HG02588 (cell line): ENCODE measurements at regions not wholly inside any gene's neighbourhood (a gene's known extent, or its start where the extent isn't known, plus 50 kb on each side); places are given as distances from the start of the nearest gene placed in this dataset.
"Not testable (repeated sequence)": the region's sequence is repeated elsewhere in the genome, so short reads cannot be mapped to it uniquely, and the experiment has no call there.

Experiments used
- ATAC-seq: cut with Tn5 transposase; IDR thresholded peaks from one replicate; pipeline ENCODE4 v1.9.1; 2021; ENCODE audit warnings: mild to moderate bottlenecking, moderate library complexity; ENCODE audit not compliant: unreplicated experiment

DNA sequence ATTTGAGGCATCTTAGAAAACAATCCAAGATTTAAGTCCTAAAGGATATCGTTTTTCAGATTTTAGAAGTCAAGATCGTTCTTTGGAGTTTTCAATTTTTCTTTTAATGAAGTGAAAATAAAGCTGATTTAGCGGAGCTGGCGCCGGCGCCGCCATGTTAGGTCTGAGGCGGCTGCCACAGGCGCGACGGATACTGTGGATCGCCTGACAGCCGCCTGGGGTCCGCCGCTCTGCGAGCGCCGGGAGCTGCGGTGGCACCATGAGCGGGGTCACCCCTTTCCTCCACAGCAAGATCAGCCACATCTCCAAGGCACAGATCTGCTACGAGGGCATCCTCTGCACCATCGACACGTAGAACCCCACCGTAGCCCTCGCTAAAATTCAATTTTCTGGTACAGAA, 247.2 kb downstream of the GJA1 start:
- no peak for ATAC-seq

DNA sequence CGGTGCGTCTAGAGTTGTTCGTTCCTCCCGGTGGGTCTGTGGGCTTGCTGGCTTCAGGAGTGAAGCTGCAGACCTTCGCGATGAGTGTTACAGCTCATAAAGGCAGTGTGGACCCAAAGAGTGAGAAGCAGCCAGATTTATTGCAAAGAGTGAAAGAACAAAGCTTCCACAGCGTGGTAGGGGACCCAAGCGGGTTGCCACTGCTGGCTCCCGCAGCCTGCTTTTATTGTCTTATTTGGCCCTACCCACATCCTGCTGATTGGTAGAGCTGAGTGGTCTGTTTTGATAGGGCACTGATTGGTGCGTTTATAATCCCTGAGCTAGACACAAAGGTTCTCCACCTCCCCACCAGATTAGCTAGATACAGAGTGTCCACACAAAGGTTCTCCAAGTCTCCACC, 250.4 kb downstream of the GJA1 start:
- ATAC-seq, result not testable (repeated sequence)

DNA sequence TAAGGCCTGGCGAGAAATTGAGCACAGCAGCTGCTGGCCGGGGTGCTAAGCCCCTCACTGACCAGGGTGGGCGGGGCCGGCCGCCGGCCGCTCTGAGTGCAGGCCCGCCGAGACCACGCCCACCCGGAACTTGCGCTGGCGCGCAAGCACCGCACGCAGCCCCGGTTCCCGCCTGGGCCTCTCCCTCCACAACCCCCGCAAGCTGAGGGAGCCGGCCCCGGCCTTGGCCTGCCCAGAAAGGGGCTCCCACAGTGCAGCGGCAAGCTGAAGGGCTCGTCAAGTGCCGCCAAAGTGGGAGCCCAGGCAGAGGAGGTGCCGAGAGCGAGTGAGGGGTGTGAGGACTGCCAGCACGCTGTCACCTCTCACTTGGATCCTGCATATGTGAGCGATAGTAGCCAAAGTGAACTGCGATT, 251.2 kb downstream of the GJA1 start:
- ATAC-seq, result no peak

DNA sequence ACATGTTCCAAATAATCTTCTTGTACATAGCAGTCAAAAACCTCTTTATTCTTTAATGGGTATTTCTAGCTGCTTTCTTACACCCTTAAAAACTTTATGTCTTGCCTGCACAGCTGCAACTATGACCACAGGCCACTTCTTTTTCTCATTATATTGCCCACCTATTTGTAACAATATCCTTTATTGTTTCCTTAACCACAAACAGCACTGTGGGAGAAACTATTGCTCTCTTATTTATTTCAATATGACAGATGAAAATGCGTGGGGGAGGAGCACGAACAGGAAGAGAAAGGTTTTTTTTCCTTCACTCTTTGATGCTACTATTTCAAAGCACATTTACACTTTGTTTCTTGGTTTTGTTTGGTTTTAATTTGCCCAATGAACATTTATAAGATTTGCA, 253.5 kb downstream of the GJA1 start:
- ATAC-seq, result no peak

DNA sequence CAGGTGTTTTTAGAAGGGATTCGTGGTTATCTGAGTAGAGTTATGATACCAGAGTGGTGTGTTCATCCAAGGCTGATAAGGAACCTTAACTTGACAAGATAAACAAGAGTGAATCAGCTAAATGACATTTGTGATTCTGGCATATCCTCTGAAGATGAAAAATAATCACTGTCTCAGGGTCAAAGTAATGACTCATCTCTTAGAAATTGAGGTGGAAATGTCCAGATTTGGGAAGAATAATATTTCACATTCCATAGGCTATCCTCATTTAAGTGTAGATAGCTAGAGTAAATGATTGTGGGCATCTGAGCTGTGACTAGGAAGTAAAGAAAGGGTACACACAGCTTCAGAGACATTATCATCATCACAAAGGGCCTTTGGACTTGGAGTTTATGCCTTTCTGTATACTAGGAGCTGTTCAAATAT, 255.7 kb downstream of the GJA1 start:
- no peak for ATAC-seq

DNA sequence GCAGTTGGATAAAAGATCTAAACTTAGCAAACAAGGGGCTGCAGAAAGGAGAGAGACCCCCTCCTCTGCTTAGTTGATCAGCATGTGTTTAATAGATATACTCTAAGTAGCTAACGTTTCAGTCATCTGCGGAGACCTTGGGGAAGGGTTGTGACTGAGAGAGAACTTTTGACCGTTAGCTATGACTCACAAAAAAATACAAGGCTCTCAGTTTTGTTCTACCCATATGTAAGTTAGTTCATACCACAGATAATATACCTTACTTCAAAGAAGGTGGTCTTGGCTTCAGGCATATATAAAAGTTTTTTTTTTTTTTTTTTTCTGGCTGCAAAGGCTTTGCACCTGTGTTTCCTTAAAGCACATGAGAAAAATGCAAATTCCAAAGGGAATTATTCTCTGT, 258.9 kb downstream of the GJA1 start:
- no peak for ATAC-seq

DNA sequence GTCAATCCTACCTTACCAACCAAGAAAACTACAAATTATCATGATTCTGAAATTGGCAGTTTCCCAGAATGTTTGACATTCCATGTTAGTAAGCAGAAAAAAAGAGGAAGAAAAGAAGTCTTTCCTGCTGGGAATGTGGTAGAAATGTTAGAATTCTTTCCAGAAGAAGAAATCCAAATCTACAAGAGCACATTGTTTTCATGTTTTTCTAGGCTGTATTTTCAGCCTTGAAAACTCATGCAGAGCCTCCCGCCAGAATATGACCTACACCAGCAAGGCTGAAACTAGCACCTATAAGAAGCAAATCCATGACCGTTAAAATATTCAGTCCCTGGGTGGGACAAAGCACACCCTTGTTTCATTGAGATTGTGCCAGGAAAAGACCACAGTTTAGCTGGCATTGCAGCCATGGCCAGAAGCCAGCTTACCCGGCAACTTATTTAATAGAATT, 259.4 kb downstream of the GJA1 start:
- no peak for ATAC-seq

DNA sequence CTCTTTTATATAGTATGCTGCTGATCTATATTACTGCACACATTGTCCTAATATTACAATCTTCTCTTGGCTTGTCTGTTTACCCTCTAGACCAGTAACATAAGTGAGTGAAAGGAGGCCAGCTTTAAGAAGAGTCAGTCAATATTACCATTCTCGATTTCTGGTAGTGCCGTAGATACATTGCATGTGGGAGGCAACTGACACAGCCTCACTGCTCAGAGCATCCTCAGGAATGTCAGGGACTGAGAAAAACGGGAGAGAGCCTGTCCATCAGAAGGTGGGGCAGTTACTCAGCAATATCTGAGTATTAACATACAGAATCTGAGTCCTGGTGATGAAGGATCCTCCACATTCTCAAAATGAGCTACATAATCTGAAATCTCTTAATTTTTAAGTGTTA, 259.9 kb downstream of the GJA1 start:
- ATAC-seq, result no peak

DNA sequence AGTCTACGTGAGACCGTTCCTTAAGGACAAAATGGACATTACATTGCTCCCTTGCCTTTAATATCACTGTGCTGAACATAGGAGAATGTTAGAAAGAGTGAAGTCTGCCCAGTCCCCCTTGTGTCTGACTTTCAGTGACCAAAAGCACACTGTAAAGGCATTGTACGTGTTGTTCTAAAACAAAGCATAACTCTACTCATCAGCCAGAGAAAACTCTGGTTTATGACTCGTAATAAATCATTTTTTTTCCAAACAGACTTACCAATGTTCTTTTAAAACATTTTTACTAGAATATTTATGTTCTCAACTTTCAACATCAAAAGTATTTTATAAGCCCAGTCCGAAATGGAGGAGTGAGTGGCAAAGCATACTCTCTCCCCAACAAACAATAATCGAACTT, 262.5 kb downstream of the GJA1 start:
- no peak for ATAC-seq

DNA sequence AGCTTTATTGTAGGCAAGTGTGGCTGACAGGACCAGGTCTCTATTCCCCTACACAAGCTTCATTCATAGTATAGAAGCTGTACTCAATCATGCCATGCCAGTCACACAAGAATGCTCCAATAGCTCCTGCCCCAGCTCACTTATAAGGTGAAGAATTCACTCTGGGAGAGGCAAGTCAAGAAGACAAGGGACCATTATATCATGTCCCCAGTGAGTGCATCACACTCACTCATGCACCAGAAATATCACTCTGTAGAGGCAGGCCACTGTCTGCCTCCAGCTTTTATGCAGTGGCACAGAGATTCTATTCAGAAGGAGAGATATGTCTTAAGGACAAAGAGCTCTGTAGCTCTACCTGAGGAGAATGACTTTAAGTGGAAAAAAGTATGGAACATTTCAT, 263.2 kb downstream of the GJA1 start:
- no peak for ATAC-seq

DNA sequence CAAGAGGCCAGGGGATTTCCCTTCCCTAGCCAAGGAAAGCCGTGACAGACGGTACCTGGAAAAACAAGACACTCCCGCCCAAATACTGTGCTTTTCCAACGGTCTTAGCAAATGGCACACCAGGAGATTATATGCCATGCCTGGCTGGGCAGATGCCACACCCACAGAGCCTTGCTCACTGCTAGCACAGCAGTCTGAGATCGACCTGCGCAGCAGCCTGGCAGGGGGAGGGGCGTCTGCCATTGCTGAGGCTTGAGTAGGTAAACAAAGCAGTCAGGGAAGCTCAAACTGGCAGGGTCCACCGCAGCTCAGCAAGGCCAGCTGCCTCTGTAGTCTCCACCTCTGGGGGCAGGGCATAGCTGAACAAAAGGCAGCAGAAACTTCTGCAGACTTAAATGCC, 267.7 kb downstream of the GJA1 start:
- not testable (repeated sequence) for ATAC-seq

DNA sequence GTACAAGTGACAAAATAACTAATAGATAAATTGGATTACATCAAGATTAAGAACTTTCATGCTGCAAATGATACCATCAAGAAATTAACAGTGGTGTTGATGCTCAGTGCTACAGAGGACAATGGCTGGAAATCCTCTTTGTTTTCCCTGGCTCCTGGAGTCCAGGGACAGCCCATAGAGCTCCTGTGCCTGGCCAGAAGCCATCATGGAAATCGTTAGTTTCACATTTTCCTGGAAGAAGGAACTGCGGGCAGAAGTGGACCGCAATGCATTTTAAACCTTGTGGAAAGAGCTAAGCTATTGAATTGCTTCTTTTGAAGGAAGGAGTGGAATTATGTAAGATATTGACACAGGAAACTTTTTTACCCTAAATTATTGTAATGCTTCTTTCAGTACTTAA, 276.0 kb downstream of the GJA1 start:
- no peak for ATAC-seq

DNA sequence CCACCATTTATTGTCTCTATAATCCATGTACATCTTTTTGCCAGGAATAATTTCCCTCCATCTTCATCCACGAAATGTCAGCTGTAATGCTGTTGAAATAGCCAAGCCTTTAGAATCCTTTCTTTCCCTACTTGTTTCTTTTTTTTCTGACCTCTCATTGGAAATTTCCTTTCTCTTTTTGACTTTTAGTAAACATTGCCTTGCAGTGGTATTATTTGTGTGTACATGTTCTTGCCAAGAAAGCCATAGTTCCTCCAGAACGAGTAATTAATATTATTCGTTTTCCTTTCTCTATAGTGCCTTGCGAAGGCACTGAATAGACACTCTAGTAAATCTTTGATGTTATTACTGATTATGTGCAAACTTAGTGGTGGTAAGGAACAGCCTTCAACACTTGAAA, 282.2 kb downstream of the GJA1 start:
- no peak for ATAC-seq

DNA sequence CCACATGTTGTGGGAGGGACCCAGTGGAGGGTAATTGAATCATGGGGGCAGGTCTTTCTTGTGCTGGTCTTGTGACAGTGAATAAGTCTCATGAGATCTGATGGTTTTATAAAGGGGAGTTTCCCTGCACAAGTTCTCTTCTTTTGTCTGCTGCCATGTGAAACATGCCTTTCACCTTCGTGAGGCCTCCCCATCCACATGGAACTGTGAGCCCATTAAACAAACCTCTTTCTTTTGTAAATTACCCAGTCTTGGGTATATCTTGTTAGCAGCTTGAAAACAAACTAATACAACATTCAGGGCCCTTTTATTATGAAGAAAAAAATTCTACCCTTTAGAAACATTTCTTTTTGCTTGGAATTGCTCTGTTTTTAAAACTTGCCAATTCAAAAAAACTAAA, 285.4 kb downstream of the GJA1 start:
- not testable (repeated sequence) for ATAC-seq

DNA sequence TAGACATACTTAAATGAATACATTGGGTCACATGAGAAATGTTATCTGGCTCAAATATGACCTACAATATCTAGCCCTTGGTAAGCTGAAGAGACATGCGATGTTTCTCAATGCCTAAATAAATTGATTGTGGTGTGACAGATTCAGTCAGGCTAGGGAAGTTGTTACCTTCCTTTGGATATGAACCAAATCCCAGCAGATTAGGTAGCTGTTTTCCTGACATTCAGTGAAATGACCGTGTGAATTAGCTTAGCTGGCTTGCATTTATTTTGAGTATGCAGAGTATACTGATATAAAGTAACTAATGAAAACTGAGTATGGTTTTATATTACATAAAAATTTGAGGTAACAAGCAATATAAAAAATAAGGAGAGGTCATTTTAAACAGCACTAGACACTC, 288.2 kb downstream of the GJA1 start:
- no peak for ATAC-seq

DNA sequence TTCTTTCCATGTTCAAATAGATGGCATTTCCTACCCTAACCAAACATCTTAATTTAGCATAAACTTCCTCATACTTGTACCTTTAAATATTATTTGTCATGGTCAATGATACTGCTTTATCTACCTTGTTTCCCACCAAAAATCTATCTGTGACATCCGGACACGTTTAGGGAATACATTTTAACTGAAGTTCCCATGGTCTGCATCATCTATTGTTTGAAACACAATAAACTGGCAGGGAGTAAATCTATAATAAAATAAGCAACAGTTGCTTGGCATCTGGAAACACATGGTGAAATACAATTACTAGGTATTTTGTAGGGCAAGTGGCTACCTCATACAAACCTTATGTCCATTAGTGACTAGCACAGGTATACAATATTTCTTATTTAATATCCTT, 289.1 kb downstream of the GJA1 start:
- ATAC-seq, result no peak

DNA sequence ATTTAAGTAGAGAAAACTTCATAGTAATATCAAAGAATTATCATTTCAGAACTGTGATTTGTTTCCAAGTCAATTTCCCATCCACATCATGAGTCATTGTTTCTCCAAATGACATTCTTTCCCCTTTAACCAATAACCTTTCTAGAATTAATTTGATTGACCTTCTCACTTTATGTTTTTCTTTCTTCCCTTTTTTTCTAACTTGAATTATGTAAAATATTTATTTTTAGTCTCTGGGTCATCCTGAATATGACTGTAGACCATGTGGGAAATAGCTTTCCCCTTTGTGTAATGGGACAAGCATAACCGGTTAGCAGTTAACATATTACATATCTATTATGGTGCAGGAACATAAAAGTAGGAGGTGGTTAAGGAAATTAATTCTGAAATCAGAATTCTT, 291.1 kb downstream of the GJA1 start:
- ATAC-seq, result no peak

DNA sequence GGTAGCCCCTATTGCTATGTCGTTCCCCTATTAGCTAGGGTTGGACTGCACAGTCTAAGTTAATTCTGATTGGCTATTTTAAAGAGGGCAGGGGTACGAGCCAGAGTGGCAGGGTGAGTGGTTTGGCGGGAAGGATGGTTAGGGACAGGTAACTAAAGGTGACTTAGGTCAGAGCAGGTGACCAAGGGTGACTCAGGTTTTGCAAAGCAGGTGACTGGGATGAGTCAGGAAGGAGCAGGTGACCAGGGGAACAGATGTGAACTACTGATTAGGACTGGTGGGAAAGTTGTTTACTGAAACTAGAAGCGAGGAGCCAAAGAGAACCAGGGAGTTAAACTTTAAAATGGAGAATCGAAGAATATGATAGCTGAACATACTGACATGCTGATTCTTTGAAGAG, 295.2 kb downstream of the GJA1 start:
- ATAC-seq, result no peak

DNA sequence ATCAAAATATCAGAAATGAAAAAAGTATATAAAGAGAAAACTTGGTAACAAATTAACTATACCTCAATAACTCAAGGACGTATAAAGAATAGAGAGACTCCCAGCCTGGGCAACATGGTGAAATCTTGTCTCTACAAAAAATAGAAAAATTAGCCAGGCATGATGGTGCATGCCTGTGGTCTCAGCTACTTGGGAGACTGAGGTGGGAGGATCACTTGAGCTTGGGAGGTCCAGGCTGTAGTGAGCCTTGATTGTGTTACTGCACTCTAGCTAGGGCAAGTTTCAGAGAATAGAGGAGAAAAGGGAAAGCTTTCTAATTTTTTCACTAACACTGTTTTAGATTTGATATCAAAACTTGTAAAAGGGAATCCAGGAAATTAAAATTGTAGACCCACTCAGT, 295.9 kb downstream of the GJA1 start:
- no peak for ATAC-seq

DNA sequence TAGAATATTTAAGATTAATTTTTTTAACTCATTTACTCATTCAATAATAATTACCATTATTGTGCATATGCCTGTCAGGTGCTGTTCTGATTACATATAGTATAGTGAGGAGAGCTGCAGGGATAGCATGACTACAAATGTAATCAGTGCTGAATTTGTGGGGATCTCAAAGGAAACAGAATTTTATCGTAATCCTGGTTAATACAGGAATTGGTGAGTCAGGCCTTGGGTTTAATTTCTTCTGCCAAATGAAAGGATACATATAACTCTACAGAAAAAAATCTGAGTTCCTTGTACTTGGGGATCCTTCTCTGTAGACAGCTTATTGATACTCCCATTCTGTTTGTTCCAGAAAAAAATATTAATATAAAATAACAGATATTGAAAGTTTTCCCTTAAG, 297.2 kb downstream of the GJA1 start:
- ATAC-seq, result no peak

DNA sequence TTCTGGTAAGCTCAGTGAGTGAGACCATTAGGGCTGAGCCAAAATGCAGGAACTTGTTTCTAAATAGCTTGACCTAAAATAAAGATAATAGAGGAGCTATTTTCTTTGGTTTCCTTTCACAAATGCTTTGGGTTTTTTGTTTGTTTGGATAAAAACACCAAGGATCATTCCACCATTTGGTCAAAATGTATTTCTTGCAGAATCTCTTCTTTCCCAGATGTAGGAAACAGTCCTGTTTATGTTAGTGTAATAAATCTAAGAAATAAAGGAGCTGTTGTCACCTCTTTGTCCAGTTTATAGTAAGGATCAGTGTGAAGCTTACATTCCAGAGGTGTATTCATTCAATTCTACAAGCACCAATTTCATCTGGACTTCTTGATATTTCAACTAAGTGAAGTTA, 297.8 kb downstream of the GJA1 start:
- ATAC-seq, result no peak

DNA sequence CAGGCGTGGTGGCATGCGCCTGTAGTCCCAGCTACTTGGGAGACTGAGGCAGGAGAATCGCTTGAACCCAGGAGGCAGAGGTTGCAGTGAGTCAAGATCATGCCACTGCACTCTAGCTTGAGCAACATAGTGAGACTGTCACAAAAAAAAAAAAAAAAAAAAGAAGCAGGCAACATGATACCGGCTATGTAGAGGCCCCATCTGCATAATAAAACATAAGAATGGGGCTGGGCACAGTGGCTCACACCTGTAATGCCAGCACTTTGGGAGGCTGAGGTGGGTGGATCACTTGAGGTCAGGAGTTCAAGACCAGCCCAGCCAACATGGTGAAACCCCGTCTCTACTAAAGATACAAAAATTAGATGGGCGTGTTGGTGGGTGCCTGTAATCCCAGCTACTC, 304.7 kb downstream of the GJA1 start:
- ATAC-seq, result not testable (repeated sequence)

DNA sequence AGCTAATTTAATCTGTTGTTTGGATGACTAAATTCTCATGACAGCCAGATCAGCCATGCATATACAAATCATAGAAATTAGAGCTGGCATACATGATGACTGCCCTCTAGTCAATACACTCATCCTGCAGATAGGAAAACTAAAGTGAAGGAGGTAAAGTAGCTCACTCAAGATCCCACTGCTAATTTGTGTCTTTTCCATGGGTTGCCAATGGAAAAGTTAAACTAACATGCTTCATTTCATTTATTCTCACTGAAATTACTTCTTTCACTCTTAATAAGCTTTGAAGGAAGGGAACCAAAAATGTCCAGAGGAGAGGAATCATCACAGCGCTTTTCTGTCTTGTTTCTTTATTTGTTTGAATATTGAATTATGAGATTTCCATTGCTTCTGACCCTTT, 308.2 kb downstream of the GJA1 start:
- ATAC-seq, result no peak

DNA sequence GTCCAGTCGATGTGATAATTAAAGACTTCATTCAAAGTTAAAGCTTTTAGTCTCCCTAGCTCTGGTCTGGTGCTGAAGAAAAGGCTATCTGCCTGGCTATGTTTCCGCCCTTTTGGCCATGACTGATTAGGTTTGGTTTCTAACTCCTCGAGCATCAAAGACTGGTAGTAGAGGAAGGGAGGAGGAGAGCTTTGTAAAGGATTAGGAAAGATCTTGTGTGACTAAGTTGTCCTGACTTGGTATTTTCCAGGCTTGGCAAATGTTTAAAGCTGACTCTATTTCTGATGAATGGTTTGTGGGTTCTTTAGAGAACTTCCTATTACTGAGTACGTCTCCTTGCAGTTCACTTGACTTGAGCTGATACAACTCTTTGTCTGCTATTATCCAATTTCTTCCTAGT, 312.9 kb downstream of the GJA1 start:
- ATAC-seq, result no peak
